AG04450 (cell line): ENCODE measurements at regions not wholly inside any gene's neighbourhood (a gene's known extent, or its start where the extent isn't known, plus 50 kb on each side); places are given as distances from the start of the nearest gene placed in this dataset.

ENCODE experiments used
- CTCF ChIA-PET: fragments of 300-600, 350-600 bp; formaldehyde crosslinking; extraction: SDS; loops from one replicate; lab custom pipeline; 2022; ENCODE audit warnings: antibody characterized with exemption, inconsistent platforms; lab: Charles Lee
- POLR2A ChIA-PET: fragments of 350-600 bp; formaldehyde crosslinking; extraction: SDS; loops from one replicate; lab custom pipeline; 2021; ENCODE audit warnings: antibody characterized with exemption, inconsistent platforms; lab: Yijun Ruan, JAX
- DNase-seq: peaks from one replicate; pipeline ENCODE4 v3.0.0-alpha.2; 2011; ENCODE audit warnings: low read depth, low spot score
- H3K27ac ChIP-seq: one replicate; pipeline ENCODE4 v1.5.1; 2012; ENCODE audit warnings: low read depth, low read length, control low read depth
- H3K27me3 ChIP-seq: one replicate; pipeline ENCODE4 v1.6.0; 2012; ENCODE audit warnings: low read length; ENCODE audit not compliant: control insufficient read depth, insufficient read depth
- H3K4me3 ChIP-seq: 2 replicates; pipeline ENCODE4 v1.5.1; 2011; ENCODE audit warnings: mild to moderate bottlenecking, low read depth, low read length, control low read depth
- H3K9me3 ChIP-seq: 2 replicates; pipeline ENCODE4 v1.5.1; 2012; ENCODE audit warnings: low read length; ENCODE audit not compliant: control insufficient read depth, insufficient read depth
- TF ChIP-seq, protein P1 (sequence below): IDR thresholded peaks from 2 replicates; pipeline ENCODE4 v1.5.1; 2011; ENCODE audit warnings: low read depth, low read length, control low read depth, inconsistent platforms

DNA sequence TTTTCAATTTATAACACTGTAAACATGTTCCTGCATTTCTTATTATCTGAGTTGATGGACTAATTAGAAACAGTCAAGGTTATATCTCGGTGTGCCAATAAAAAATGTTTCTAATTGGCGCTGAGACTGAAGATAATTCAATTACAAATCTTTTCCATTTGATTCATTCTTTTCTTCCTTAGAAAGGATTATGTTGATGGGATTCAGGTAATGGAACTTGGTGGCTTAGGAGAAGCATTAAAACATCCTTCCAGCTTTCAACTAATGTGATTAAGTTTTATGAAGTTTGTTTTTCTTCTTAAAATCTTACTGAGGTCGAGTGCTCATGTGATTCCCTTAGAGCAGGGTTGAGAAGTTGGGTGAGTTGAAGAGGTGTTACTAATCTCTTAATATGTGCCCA lies 1015.3 kb downstream of the NR2F1-AS1 start:
- Histone ChIP-seq H3K27ac (no peak overlapping the region), H3K4me3 (no peak overlapping the region), H3K9me3 (no peaks in the 10 kb centered on the region), H3K27me3 (no peaks in the 10 kb centered on the region)
- ChIA-PET POLR2A (interaction anchor here (1.4 kb wide), 1 partner anchor 13 kb away, joined by 3 read pairs; no protein-coding TSS in a partner anchor), CTCF (no interaction called here)
- DNase-seq = no peak
- TF ChIP-seq, protein P1, sequence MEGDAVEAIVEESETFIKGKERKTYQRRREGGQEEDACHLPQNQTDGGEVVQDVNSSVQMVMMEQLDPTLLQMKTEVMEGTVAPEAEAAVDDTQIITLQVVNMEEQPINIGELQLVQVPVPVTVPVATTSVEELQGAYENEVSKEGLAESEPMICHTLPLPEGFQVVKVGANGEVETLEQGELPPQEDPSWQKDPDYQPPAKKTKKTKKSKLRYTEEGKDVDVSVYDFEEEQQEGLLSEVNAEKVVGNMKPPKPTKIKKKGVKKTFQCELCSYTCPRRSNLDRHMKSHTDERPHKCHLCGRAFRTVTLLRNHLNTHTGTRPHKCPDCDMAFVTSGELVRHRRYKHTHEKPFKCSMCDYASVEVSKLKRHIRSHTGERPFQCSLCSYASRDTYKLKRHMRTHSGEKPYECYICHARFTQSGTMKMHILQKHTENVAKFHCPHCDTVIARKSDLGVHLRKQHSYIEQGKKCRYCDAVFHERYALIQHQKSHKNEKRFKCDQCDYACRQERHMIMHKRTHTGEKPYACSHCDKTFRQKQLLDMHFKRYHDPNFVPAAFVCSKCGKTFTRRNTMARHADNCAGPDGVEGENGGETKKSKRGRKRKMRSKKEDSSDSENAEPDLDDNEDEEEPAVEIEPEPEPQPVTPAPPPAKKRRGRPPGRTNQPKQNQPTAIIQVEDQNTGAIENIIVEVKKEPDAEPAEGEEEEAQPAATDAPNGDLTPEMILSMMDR = no peak

DNA sequence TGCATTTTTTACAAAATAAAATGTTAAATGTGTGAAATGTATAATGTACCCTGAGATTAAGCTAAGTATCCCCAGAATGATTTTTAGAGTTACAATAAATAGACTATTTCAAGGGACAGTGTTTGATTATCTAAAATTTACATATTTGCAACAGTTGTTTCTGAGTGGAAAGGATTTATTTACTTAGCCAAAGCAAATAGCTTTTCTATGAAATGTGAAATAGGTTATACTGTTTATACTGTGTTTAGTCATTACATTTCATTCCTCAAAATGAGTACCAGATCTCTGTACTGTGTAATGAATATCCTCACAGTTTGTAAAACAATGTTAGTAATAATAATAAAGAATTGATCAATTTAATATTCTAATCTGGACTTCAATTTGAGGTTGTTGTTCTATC lies 1019.0 kb downstream of the NR2F1-AS1 start:
- TF ChIP-seq, protein P1 = no peak
- H3K4me3 ChIP-seq = no peak overlapping the region
- ChIA-PET CTCF (no interaction called here), POLR2A (no interaction called here)
- H3K27ac ChIP-seq = no peak overlapping the region
- DNase-seq = no peak
- H3K27me3 ChIP-seq = no peaks in the 10 kb centered on the region
- H3K9me3 ChIP-seq = no peaks in the 10 kb centered on the region

GRCh38 chr5:92561411-92561959 lies 1019.5 kb downstream of the NR2F1-AS1 start:
- CTCF ChIA-PET = no interaction called here
- H3K4me3 ChIP-seq = no peak overlapping the region

GRCh38 chr5:92560698-92561401 lies 1020.2 kb downstream of the NR2F1-AS1 start:
- TF ChIP-seq, protein P1 = no peak
- H3K27ac ChIP-seq = no peak overlapping the region
- ChIA-PET POLR2A (no interaction called here), CTCF (interaction anchor here (0.5 to 0.9 kb wide), 2 partner anchors 42 to 78 kb away, joined by 3 read pairs; no protein-coding TSS in a partner anchor)
- H3K27me3 ChIP-seq = no peaks in the 10 kb centered on the region
- H3K9me3 ChIP-seq = no peaks in the 10 kb centered on the region
- no peak for DNase-seq
- H3K4me3 ChIP-seq = no peak overlapping the region

More at GRCh38 chr5:92561411-92561959, 1019.5 kb downstream of the NR2F1-AS1 start:
- H3K27me3 ChIP-seq = no peaks in the 10 kb centered on the region
- POLR2A ChIA-PET = no interaction called here
- no peaks in the 10 kb centered on the region for H3K9me3 ChIP-seq
- DNase-seq = no peak
- no peak overlapping the region for H3K27ac ChIP-seq
- TF ChIP-seq, protein P1 = no peak

DNA sequence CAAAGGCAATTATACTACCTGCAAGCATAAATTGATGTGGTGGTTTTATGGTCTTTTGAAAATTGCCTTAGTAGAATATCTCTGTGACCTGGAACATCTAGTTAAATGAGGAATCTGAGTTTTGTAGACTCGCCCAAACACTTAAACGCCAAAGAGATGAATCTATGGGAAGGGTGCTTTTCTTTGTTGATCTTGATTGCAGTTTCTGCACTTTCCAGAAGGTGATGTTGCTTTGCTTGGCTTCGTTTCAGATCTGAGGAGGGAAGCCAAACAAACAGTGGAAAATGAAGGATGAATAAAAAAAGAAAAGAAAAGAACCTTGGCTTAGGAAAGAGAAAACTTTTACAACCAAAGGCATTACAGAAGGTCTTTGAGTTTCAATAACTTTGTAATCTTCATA lies 1021.2 kb downstream of the NR2F1-AS1 start:
- ChIA-PET POLR2A (no interaction called here), CTCF (interaction anchor here (0.9 kb wide), 1 partner anchor 41 kb away, joined by 3 read pairs; no protein-coding TSS in a partner anchor)
- Histone ChIP-seq H3K27ac (no peak overlapping the region), H3K9me3 (no peaks in the 10 kb centered on the region), H3K4me3 (no peak overlapping the region), H3K27me3 (no peaks in the 10 kb centered on the region)
- no peak for DNase-seq
- TF ChIP-seq, protein P1 = no peak
